ACC112 (cell line): ENCODE measurements at regions not wholly inside any gene's neighbourhood (a gene's known extent, or its start where the extent isn't known, plus 50 kb on each side); places are given as distances from the start of the nearest gene placed in this dataset.
"Not testable (repeated sequence)": the region's sequence is repeated elsewhere in the genome, so short reads cannot be mapped to it uniquely, and the experiment has no call there.

Experiments
- H2AFZ ChIP-seq: fragments of 200-600 bp; sonication (generic); one replicate; pipeline ENCODE4 v1.6.0; 2017; ENCODE audit warnings: antibody characterized with exemption, low read length; ENCODE audit not compliant: unreplicated experiment
- H3K27ac ChIP-seq: fragments of 200-600 bp; sonication (generic); 2 replicates; pipeline ENCODE4 v1.5.1; 2014; ENCODE audit warnings: low read depth, mild to moderate bottlenecking, antibody characterized with exemption, low read length, moderate library complexity
- H3K27me3 ChIP-seq: fragments of 200-600 bp; sonication (generic); 2 replicates; pipeline ENCODE4 v1.6.1; 2014; ENCODE audit warnings: mild to moderate bottlenecking, antibody characterized with exemption, low read length, moderate library complexity, mixed read lengths; ENCODE audit not compliant: insufficient read depth
- H3K36me3 ChIP-seq: fragments of 200-600 bp; sonication (generic); 2 replicates; pipeline ENCODE4 v1.6.1; 2016; ENCODE audit warnings: mild to moderate bottlenecking, antibody characterized with exemption, low read length, moderate library complexity, mixed read lengths; ENCODE audit not compliant: insufficient read depth
- H3K4me1 ChIP-seq: fragments of 200-600 bp; sonication (generic); one replicate; pipeline ENCODE4 v1.6.1; 2016; ENCODE audit warnings: low read length, mixed read lengths; ENCODE audit not compliant: insufficient read depth, unreplicated experiment, control insufficient read depth
- H3K4me3 ChIP-seq: fragments of 200-600 bp; sonication (generic); 2 replicates; pipeline ENCODE4 v1.5.1; 2014; ENCODE audit warnings: mild to moderate bottlenecking, low read depth, low read length
- H3K79me2 ChIP-seq: fragments of 200-600 bp; sonication (generic); one replicate; pipeline ENCODE4 v1.6.0; 2016; ENCODE audit warnings: low read length; ENCODE audit not compliant: control insufficient read depth, unreplicated experiment, insufficient read depth

- H3K79me2 ChIP-seq, H3K27ac ChIP-seq, H3K4me1 ChIP-seq, H3K36me3 ChIP-seq, H2AFZ ChIP-seq: not testable (repeated sequence)
- H3K4me3 ChIP-seq = peak overlapping the region; percentile 60
- peaks cover 58% of the 10 kb centered on the region for H3K27me3 ChIP-seq
Measured at GRCh38 chr13:25017808-25018728, 77.9 kb upstream of the PABPC3 start.

- H3K36me3 ChIP-seq = no peaks in the 10 kb centered on the region
- no peak overlapping the region for H3K27ac ChIP-seq
- peak overlapping the region; percentile 60; the same call in 1 of the 2 replicates for H3K4me3 ChIP-seq
- peaks cover 58% of the 10 kb centered on the region for H3K27me3 ChIP-seq
- H2AFZ ChIP-seq = no peak overlapping the region
- no peaks in the 10 kb centered on the region for H3K79me2 ChIP-seq
- no peaks in the 10 kb centered on the region for H3K4me1 ChIP-seq
Measured at GRCh38 chr13:25018729-25019115, 77.2 kb upstream of the PABPC3 start.

DNA sequence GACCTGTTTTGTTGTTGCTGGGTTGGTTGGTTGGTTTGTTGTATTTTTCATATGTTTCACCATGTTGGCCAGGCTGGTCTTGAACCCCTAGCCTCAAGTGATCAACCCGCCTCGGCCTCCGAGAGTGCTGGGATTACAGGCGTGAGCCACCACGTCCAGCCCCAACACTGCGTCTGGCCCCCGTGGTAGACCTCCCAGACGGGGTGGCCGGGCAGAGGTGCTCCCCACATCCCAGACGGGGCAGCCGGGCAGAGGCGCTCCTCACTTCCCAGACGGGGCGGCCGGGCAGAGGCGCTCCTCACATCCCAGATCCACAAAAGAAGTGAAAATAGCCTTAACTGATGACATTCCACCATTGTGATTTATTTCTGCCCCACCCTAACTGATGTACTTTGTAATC lies 76.2 kb upstream of the PABPC3 start:
- not testable (repeated sequence) for H3K79me2 ChIP-seq, H3K4me3 ChIP-seq, H2AFZ ChIP-seq, H3K4me1 ChIP-seq, H3K36me3 ChIP-seq, H3K27ac ChIP-seq
- H3K27me3 ChIP-seq = peaks cover 68% of the 10 kb centered on the region

DNA sequence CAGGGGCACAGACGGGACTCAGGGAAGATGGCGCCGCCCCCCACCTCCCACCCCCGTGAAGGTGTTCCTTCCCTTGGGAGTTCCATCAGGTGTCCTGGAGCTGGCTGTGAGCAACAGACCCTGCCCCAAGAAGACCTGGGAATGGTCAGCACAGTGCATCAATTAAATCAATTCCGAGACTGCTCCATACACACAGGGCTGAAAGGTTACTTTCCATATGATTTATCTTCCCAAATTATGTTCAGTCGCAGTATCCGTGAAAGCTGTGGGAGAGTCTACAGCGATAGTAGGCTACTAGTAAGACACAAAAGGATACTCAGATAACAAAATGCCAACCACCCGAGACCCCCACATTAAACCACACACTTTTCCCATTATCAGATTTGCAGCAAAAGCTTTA lies 71.8 kb upstream of the PABPC3 start:
- Histone ChIP-seq H3K4me1 (no peaks in the 10 kb centered on the region), H3K4me3 (no peak overlapping the region), H3K27ac (no peak overlapping the region), H2AFZ (no peak overlapping the region), H3K36me3 (no peaks in the 10 kb centered on the region), H3K79me2 (no peaks in the 10 kb centered on the region), H3K27me3 (peaks cover 58% of the 10 kb centered on the region)

- Histone ChIP-seq H3K4me3 (no peak overlapping the region), H2AFZ (no peak overlapping the region), H3K36me3 (no peaks in the 10 kb centered on the region), H3K4me1 (no peaks in the 10 kb centered on the region), H3K79me2 (no peaks in the 10 kb centered on the region), H3K27me3 (peaks cover 51% of the 10 kb centered on the region), H3K27ac (no peak overlapping the region)
Measured at GRCh38 chr13:25032160-25032559, 63.8 kb upstream of the PABPC3 start.

- Histone ChIP-seq H2AFZ (no peak overlapping the region), H3K79me2 (no peaks in the 10 kb centered on the region), H3K36me3 (no peaks in the 10 kb centered on the region), H3K27me3 (peaks cover 60% of the 10 kb centered on the region), H3K4me3 (no peak overlapping the region), H3K27ac (no peak overlapping the region), H3K4me1 (no peaks in the 10 kb centered on the region)
Measured at GRCh38 chr13:25034173-25034572, 61.8 kb upstream of the PABPC3 start.

GRCh38 chr13:25037057-25037813 lies 58.7 kb upstream of the PABPC3 start:
- Histone ChIP-seq H3K27ac (no peak overlapping the region), H3K36me3 (no peaks in the 10 kb centered on the region), H2AFZ (no peak overlapping the region), H3K4me1 (no peaks in the 10 kb centered on the region), H3K27me3 (peaks cover 68% of the 10 kb centered on the region), H3K4me3 (no peak overlapping the region), H3K79me2 (no peaks in the 10 kb centered on the region)

DNA sequence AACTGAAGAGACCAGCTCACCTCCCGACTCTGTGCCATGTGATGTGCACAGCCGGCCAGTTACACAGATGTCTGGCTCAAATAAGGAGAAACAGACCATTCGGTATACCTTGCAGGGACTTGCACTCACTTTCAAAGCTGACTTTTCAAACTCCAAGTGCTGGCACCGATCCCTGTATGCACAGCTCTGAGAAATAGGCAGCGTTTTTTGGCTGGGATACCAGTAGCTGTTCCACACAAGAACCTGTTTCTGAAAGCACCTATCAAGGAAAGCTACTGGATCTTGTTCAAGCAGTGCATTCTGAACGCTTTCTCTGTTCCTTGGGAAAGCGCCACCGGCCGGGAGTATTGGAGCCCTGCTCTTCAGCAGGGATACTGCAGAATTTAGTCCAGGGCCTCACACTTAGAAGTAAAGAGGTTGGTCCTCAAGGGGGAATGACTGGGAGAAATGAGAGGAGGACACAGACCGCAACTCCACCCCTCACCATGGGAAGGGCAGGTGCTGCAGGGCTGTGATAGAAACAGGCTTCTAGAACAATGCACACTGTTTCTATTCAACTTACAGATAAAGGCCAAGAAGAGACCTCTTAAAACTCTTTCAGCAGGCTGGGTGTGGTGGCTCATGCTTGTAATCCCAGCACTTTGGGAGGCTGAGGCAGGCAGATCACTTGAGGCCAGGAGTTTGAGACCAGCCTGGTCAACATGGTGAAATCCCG lies 53.6 kb upstream of the PABPC3 start:
- no peak overlapping the region for H3K4me3 ChIP-seq
- no peaks in the 10 kb centered on the region for H3K4me1 ChIP-seq
- H3K27ac ChIP-seq = no peak overlapping the region
- H2AFZ ChIP-seq = no peak overlapping the region
- H3K27me3 ChIP-seq = peaks cover 92% of the 10 kb centered on the region
- no peaks in the 10 kb centered on the region for H3K79me2 ChIP-seq
- H3K36me3 ChIP-seq = no peaks in the 10 kb centered on the region

DNA sequence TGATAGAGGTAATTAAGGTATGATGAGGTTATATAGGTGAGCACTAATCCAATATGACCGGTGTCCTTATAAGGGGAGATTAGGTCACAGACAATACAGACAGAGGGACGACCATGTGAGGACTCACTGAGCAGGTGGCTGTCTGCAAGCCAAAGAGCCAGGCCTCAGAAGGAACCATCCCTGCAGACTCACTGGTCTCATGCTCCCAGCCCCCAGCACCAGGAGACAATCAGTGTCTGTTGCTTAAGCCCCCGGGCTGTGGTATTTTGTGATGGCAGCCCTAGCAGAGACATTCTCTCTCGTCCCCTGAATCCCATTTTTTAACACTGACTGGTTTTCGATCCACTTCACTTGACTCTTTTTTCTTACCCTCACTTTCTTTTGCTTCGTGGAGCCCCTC lies 51.9 kb upstream of the PABPC3 start:
- Histone ChIP-seq H3K36me3 (no peaks in the 10 kb centered on the region), H2AFZ (no peak overlapping the region), H3K4me3 (no peak overlapping the region), H3K27ac (no peak overlapping the region), H3K79me2 (no peaks in the 10 kb centered on the region), H3K27me3 (peaks cover 95% of the 10 kb centered on the region), H3K4me1 (no peaks in the 10 kb centered on the region)
